IMR-90 (cell line): ENCODE measurements at regions not wholly inside any gene's neighbourhood (a gene's known extent, or its start where the extent isn't known, plus 50 kb on each side); places are given as distances from the start of the nearest gene placed in this dataset.

Experiments
- ATAC-seq: fragments of 200-7000 bp; cut with Tn5 transposase; 2 replicates; pipeline ENCODE4 v1.9.1; 2020; ENCODE audit warnings: low read depth, mild to moderate bottlenecking, moderate library complexity
- BruUV-seq: library from RNA; stranded (reverse); fragments of 400-500 nt; replicated peaks from 2 replicates; lab custom pipeline; 2021; lab: Mats Ljungman, UMichigan
- CTCF ChIA-PET: fragments of 300-600 bp; formaldehyde crosslinking; extraction: SDS; loops from one replicate; lab custom pipeline; 2021; ENCODE audit warnings: antibody characterized with exemption; lab: Yijun Ruan, JAX
- POLR2A ChIA-PET: fragments of 300-600 bp; sonication (Branson Sonifier 250); formaldehyde crosslinking; loops from one replicate; lab custom pipeline; 2022; ENCODE audit warnings: antibody characterized with exemption; ENCODE audit not compliant: unreplicated experiment; lab: Charles Lee
- DNase-seq: peaks from one replicate; pipeline ENCODE4 v3.0.0; 2013
- H2AFZ ChIP-seq: replicated peaks from 2 replicates; pipeline ENCODE3; 2013; ENCODE audit warnings: low read length, mild to moderate bottlenecking; ENCODE audit not compliant: poor library complexity
- H2AK5ac ChIP-seq: 2 replicates; pipeline ENCODE4 v1.6.1; 2013; ENCODE audit warnings: low read depth, low read length, inconsistent platforms
- H2AK9ac ChIP-seq: replicated peaks from 2 replicates; pipeline ENCODE3; 2013; ENCODE audit warnings: mild to moderate bottlenecking, low read depth, low read length, moderate library complexity; ENCODE audit not compliant: poor library complexity
- H2BK120ac ChIP-seq: 2 replicates; pipeline ENCODE4 v1.6.1; 2013; ENCODE audit warnings: low read depth, low read length, inconsistent platforms
- H2BK15ac ChIP-seq: 3 replicates; pipeline ENCODE4 v1.6.1; 2013; ENCODE audit warnings: low read depth, low read length, inconsistent platforms
- H2BK20ac ChIP-seq: 2 replicates; pipeline ENCODE4 v1.6.1; 2013; ENCODE audit warnings: low read depth, mild to moderate bottlenecking, inconsistent platforms, low read length, moderate library complexity
- H2BK5ac ChIP-seq: 2 replicates; pipeline ENCODE4 v1.6.1; 2013; ENCODE audit warnings: mild to moderate bottlenecking, low read depth, low read length, inconsistent platforms; ENCODE audit not compliant: poor library complexity, severe bottlenecking
- H3K14ac ChIP-seq: replicated peaks from 2 replicates; pipeline ENCODE4 v1.6.1; 2013; ENCODE audit warnings: low read depth, low read length, inconsistent platforms
- H3K18ac ChIP-seq: 2 replicates; pipeline ENCODE4 v1.6.1; 2013; ENCODE audit warnings: low read depth, low read length, control low read depth
- H3K23ac ChIP-seq: 2 replicates; pipeline ENCODE4 v1.6.1; 2013; ENCODE audit warnings: low read depth, low read length, inconsistent platforms
- H3K27ac ChIP-seq: 2 replicates; pipeline ENCODE4 v1.5.1; 2013; ENCODE audit warnings: mild to moderate bottlenecking, control low read depth, low read length; ENCODE audit not compliant: insufficient read depth
- H3K27me3 ChIP-seq: 2 replicates; pipeline ENCODE4 v1.6.1; 2013; ENCODE audit warnings: low read length; ENCODE audit not compliant: control insufficient read depth, insufficient read depth
- H3K36me3 ChIP-seq: 2 replicates; pipeline ENCODE4 v1.6.1; 2013; ENCODE audit warnings: low read length, mixed read lengths; ENCODE audit not compliant: control insufficient read depth, insufficient read depth
- H3K4ac ChIP-seq: 2 replicates; pipeline ENCODE4 v1.6.1; 2013; ENCODE audit warnings: low read depth, low read length, inconsistent platforms
- H3K4me1 ChIP-seq: 2 replicates; pipeline ENCODE4 v1.6.1; 2013; ENCODE audit warnings: low read length, mixed read lengths; ENCODE audit not compliant: control insufficient read depth, insufficient read depth
- H3K4me2 ChIP-seq: 2 replicates; pipeline ENCODE4 v1.6.1; 2013; ENCODE audit warnings: low read depth, mild to moderate bottlenecking, control low read depth, low read length, moderate library complexity
- H3K4me3 ChIP-seq: 2 replicates; pipeline ENCODE4 v1.5.1; 2013; ENCODE audit warnings: low read depth, mild to moderate bottlenecking, control low read depth, low read length, moderate library complexity; ENCODE audit not compliant: insufficient read depth
- H3K56ac ChIP-seq: 2 replicates; pipeline ENCODE4 v1.6.1; 2013; ENCODE audit warnings: low read length, inconsistent platforms; ENCODE audit not compliant: insufficient read depth; ENCODE audit errors: extremely low read depth
- H3K79me1 ChIP-seq, 2 experiments: 2 replicates each; pipeline ENCODE4 v1.6.1; 2013; ENCODE audit warnings: low read length in 2 of 2, inconsistent platforms in 1 of 2, low read depth in 1 of 2
- H3K9ac ChIP-seq: 2 replicates; pipeline ENCODE4 v1.6.1; 2013; ENCODE audit warnings: low read depth, low read length, control low read depth
- H3K9me1 ChIP-seq: 2 replicates; pipeline ENCODE4 v1.6.1; 2013; ENCODE audit warnings: low read length, inconsistent platforms; ENCODE audit not compliant: insufficient read depth
- H3K9me3 ChIP-seq: 2 replicates; pipeline ENCODE4 v1.6.1; 2013; ENCODE audit warnings: low read length; ENCODE audit not compliant: control insufficient read depth, insufficient read depth
- H4K20me1 ChIP-seq: 2 replicates; pipeline ENCODE4 v1.6.1; 2013; ENCODE audit warnings: low read length, inconsistent platforms; ENCODE audit not compliant: insufficient read depth
- H4K5ac ChIP-seq: 2 replicates; pipeline ENCODE4 v1.6.1; 2013; ENCODE audit warnings: mild to moderate bottlenecking, low read depth, low read length, control low read depth
- H4K8ac ChIP-seq, 2 experiments: 2 replicates each; pipeline ENCODE4 v1.6.1; 2013; ENCODE audit warnings: low read depth in 2 of 2, low read length in 2 of 2, control low read depth in 1 of 2, inconsistent platforms in 1 of 2
- H4K91ac ChIP-seq: 2 replicates; pipeline ENCODE4 v1.6.1; 2013; ENCODE audit warnings: low read depth, low read length, inconsistent platforms; ENCODE audit not compliant: insufficient read depth
- BHLHE40 ChIP-seq: fragments of 150-350 bp; IDR thresholded peaks from 2 replicates; pipeline ENCODE4 v1.6.1; 2016; ENCODE audit warnings: mild to moderate bottlenecking, low read depth, low read length
- RAD21 ChIP-seq: IDR thresholded peaks from 2 replicates; pipeline ENCODE4 v1.6.1; 2012; ENCODE audit warnings: low read length, improper control_type of control experiment
- WGBS, 2 experiments: methylation state at CpG; one replicate each; pipeline versions ENCODE4 v1.1.5 to v1.1.7; 2013; ENCODE audit warnings: missing lambda C conversion rate in 2 of 2; ENCODE audit not compliant: insufficient read length in 1 of 2; ENCODE audit errors: extremely low coverage in 2 of 2; 5-methylcytosine and 5-hydroxymethylcytosine counted together
- dilution Hi-C: fragments of 300-500 bp; cut with HindIII; formaldehyde crosslinking; loops from one replicate; pipeline ENCODE4 v1.14.3; 2018; ENCODE audit warnings: low sequenced_read_pairs; ENCODE audit not compliant: unreplicated experiment
- in situ Hi-C: fragments of 300-500 bp; cut with MboI; formaldehyde crosslinking; loops from 3 replicates; pipeline ENCODE4 v1.14.3; 2019; ENCODE audit warnings: low sequenced_read_pairs, inconsistent platforms, mixed read lengths
- intact Hi-C: fragments of 100-400 bp; cut with micrococcal nuclease; formaldehyde crosslinking; loops from 2 replicates; pipeline ENCODE4 v1.10.0; 2022

DNA sequence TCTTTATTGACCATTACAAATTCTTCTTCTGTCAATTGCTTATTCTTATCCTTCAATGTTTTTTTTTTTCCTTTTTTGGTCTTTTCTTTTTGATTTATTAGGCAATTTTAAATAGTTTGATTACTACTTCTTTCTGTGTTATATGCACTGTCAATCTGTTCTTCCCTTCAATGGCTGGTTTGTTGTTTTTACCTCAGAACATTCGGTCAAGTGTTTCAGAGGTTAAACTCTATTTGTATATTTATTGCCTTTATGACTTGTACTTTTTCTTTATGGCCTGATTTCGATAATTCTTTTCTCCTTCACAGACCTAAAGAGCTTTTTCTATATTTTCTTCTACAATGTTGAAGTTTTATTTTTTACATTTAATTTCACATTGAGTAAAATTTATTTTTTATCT lies 171.5 kb upstream of the AKR1E2 start:
- H3K9ac ChIP-seq, result no peak overlapping the region

More for the DNA sequence above, 171.5 kb upstream of the AKR1E2 start:
- no peak overlapping the region for H2BK15ac ChIP-seq
- ATAC-seq, result no peak
- H3K56ac ChIP-seq, result no peak overlapping the region
- H2AK9ac ChIP-seq, result no peak overlapping the region
- H3K9me3 ChIP-seq, result no peaks in the 10 kb centered on the region
- H2BK120ac ChIP-seq, result no peak overlapping the region
- H4K8ac ChIP-seq, result no peak overlapping the region
- no peaks in the 10 kb centered on the region for H3K36me3 ChIP-seq
- H3K4ac ChIP-seq, result no peak overlapping the region
- no peak overlapping the region for H2AFZ ChIP-seq
- peaks cover 2% of the 10 kb centered on the region for H3K9me1 ChIP-seq
- no peak overlapping the region for H3K23ac ChIP-seq
- intact Hi-C loops (loop anchor here (5.0 to 10.0 kb wide), 3 partner anchors 142 to 1190 kb away; no protein-coding TSS in a partner anchor), dilution Hi-C loops (no loop called here), in situ Hi-C loops (loop anchor here (10.0 kb wide), 1 partner anchor 1470 kb away; no protein-coding TSS in a partner anchor)
- H3K27me3 ChIP-seq, result no peaks in the 10 kb centered on the region
- H3K18ac ChIP-seq, result no peak overlapping the region
- BruUV-seq, result no TSS peak
- H4K20me1 ChIP-seq, result no peaks in the 10 kb centered on the region
- H4K5ac ChIP-seq, result no peak overlapping the region
- no peak overlapping the region for H3K27ac ChIP-seq
- peaks cover 4% of the 10 kb centered on the region; the same call in 1 of the 2 replicates for H3K4me1 ChIP-seq
- no peak overlapping the region for H2AK5ac ChIP-seq
- no peak overlapping the region for H2BK20ac ChIP-seq
- H3K4me3 ChIP-seq, result no peak overlapping the region
- no peak for DNase-seq
- ChIA-PET POLR2A (interaction anchor here (0.7 kb wide), 1 partner anchor 10 kb away, joined by 3 read pairs; no protein-coding TSS in a partner anchor), CTCF (interaction anchor here (0.6 to 0.7 kb wide), 2 partner anchors 131 to 1103 kb away, joined by 6 to 10 read pairs; no protein-coding TSS in a partner anchor)
- H2BK5ac ChIP-seq, result no peak overlapping the region
- H4K91ac ChIP-seq, result no peak overlapping the region
- H3K14ac ChIP-seq, result no peak overlapping the region
- no peak overlapping the region for H3K4me2 ChIP-seq
- WGBS, 2 experiments, result no CpG with 5 or more reads among the region's 2 CpGs
- H3K79me1 ChIP-seq, result peaks cover 0 to 7% of the 10 kb centered on the region in 2 experiments; a peak in 2 of 4 replicates
- TF ChIP-seq BHLHE40 (no peak), RAD21 (no peak)
